GM23338 (cell line): ENCODE measurements at regions not wholly inside any gene's neighbourhood (a gene's known extent, or its start where the extent isn't known, plus 50 kb on each side); places are given as distances from the start of the nearest gene placed in this dataset.

Experiments
- CREB1 ChIP-seq: fragments of 250-450 bp; sonication (Bioruptor Pico); IDR thresholded peaks from 2 replicates; pipeline ENCODE4 v1.5.0; 2020; ENCODE audit warnings: low read depth, mild to moderate bottlenecking, moderate library complexity
- CTCF ChIP-seq, 2 experiments: fragments of 200-600 bp in 1 of 2; sonication (generic) in 1 of 2; conservative IDR thresholded peaks; 2 replicates each; pipeline versions ENCODE4 v1.5.1 to v1.6.1; 2016 to 2017; ENCODE audit warnings: antibody characterized with exemption in 2 of 2, low read depth in 2 of 2, mild to moderate bottlenecking in 2 of 2, moderate library complexity in 1 of 2
- EZH2phosphoT487 ChIP-seq: fragments of 200-600 bp; sonication (generic); IDR thresholded peaks from one replicate; pipeline ENCODE4 v1.8.1; 2018; ENCODE audit warnings: antibody characterized with exemption; ENCODE audit not compliant: unreplicated experiment
- TF ChIP-seq, protein P1 (sequence below): IDR thresholded peaks from one replicate; pipeline ENCODE4 v1.6.1; 2018; ENCODE audit warnings: antibody characterized with exemption; ENCODE audit not compliant: unreplicated experiment
- TF ChIP-seq, protein P2 (sequence below): IDR thresholded peaks from 2 replicates; pipeline ENCODE4 v1.6.1; 2016; ENCODE audit warnings: antibody characterized with exemption

GRCh38 chr2:176813621-176814049 lies 399.0 kb upstream of the HNRNPA3 start:
- TF ChIP-seq CTCF (conservative IDR thresholded peaks at IDR 0.05; ENCODE audit: low read depth in 2 of 2) (no peak), EZH2phosphoT487 (no peak), CREB1 (CRISPR knock-in tag) (no peak)
- TF ChIP-seq, protein P1, sequence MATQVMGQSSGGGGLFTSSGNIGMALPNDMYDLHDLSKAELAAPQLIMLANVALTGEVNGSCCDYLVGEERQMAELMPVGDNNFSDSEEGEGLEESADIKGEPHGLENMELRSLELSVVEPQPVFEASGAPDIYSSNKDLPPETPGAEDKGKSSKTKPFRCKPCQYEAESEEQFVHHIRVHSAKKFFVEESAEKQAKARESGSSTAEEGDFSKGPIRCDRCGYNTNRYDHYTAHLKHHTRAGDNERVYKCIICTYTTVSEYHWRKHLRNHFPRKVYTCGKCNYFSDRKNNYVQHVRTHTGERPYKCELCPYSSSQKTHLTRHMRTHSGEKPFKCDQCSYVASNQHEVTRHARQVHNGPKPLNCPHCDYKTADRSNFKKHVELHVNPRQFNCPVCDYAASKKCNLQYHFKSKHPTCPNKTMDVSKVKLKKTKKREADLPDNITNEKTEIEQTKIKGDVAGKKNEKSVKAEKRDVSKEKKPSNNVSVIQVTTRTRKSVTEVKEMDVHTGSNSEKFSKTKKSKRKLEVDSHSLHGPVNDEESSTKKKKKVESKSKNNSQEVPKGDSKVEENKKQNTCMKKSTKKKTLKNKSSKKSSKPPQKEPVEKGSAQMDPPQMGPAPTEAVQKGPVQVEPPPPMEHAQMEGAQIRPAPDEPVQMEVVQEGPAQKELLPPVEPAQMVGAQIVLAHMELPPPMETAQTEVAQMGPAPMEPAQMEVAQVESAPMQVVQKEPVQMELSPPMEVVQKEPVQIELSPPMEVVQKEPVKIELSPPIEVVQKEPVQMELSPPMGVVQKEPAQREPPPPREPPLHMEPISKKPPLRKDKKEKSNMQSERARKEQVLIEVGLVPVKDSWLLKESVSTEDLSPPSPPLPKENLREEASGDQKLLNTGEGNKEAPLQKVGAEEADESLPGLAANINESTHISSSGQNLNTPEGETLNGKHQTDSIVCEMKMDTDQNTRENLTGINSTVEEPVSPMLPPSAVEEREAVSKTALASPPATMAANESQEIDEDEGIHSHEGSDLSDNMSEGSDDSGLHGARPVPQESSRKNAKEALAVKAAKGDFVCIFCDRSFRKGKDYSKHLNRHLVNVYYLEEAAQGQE = no peak
- TF ChIP-seq, protein P2, sequence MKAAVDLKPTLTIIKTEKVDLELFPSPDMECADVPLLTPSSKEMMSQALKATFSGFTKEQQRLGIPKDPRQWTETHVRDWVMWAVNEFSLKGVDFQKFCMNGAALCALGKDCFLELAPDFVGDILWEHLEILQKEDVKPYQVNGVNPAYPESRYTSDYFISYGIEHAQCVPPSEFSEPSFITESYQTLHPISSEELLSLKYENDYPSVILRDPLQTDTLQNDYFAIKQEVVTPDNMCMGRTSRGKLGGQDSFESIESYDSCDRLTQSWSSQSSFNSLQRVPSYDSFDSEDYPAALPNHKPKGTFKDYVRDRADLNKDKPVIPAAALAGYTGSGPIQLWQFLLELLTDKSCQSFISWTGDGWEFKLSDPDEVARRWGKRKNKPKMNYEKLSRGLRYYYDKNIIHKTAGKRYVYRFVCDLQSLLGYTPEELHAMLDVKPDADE = no peak
